H9 (cell line): ENCODE measurements at regions not wholly inside any gene's neighbourhood (a gene's known extent, or its start where the extent isn't known, plus 50 kb on each side); places are given as distances from the start of the nearest gene placed in this dataset.

Experiments
- DNase-seq: peaks from one replicate; pipeline ENCODE4 v3.0.0-alpha.2; 2017
- H2AFZ ChIP-seq: one replicate; pipeline ENCODE4 v1.6.1; 2013; ENCODE audit warnings: mild to moderate bottlenecking, low read length, control low read depth, moderate library complexity
- H2AK5ac ChIP-seq: 2 replicates; pipeline ENCODE4 v1.6.1; 2013; ENCODE audit warnings: low read length, control low read depth, mixed read lengths; ENCODE audit not compliant: insufficient read length
- H2BK120ac ChIP-seq: one replicate; pipeline ENCODE4 v1.6.1; 2013; ENCODE audit warnings: low read depth, mild to moderate bottlenecking, low read length, control low read depth, inconsistent platforms; ENCODE audit not compliant: poor library complexity, severe bottlenecking
- H2BK12ac ChIP-seq: 2 replicates; pipeline ENCODE4 v1.6.1; 2013; ENCODE audit warnings: low read length, control low read depth, mixed read lengths, low read depth; ENCODE audit not compliant: insufficient read length
- H2BK15ac ChIP-seq: 2 replicates; pipeline ENCODE4 v1.6.1; 2013; ENCODE audit warnings: low read depth, low read length, control low read depth
- H2BK20ac ChIP-seq: one replicate; pipeline ENCODE4 v1.6.1; 2013; ENCODE audit warnings: low read depth, mild to moderate bottlenecking, low read length, control low read depth, inconsistent platforms; ENCODE audit not compliant: poor library complexity, severe bottlenecking
- H2BK5ac ChIP-seq: 2 replicates; pipeline ENCODE4 v1.6.1; 2013; ENCODE audit warnings: low read length, control low read depth, mixed read lengths; ENCODE audit not compliant: insufficient read length
- H3K14ac ChIP-seq: 2 replicates; pipeline ENCODE4 v1.6.1; 2013; ENCODE audit warnings: low read length, control low read depth; ENCODE audit not compliant: insufficient read depth
- H3K18ac ChIP-seq: 2 replicates; pipeline ENCODE4 v1.6.1; 2013; ENCODE audit warnings: low read depth, mild to moderate bottlenecking, mixed read lengths, low read length, control low read depth; ENCODE audit not compliant: insufficient read length
- H3K23ac ChIP-seq: 2 replicates; pipeline ENCODE4 v1.6.1; 2013; ENCODE audit warnings: low read length, control low read depth, mixed read lengths, low read depth; ENCODE audit not compliant: insufficient read length
- H3K23me2 ChIP-seq: 2 replicates; pipeline ENCODE4 v1.6.1; 2013; ENCODE audit warnings: low read depth, mild to moderate bottlenecking, mixed read lengths, low read length, control low read depth; ENCODE audit not compliant: insufficient read length, poor library complexity, severe bottlenecking
- H3K27ac ChIP-seq: 2 replicates; pipeline ENCODE4 v1.5.1; 2013; ENCODE audit warnings: low read length, control low read depth, mixed read lengths, low read depth; ENCODE audit not compliant: insufficient read length
- H3K27me3 ChIP-seq: 2 replicates; pipeline ENCODE4 v1.6.1; 2013; ENCODE audit warnings: low read length, control low read depth, inconsistent platforms; ENCODE audit not compliant: insufficient read depth
- H3K4ac ChIP-seq: 2 replicates; pipeline ENCODE4 v1.6.1; 2013; ENCODE audit warnings: low read depth, mild to moderate bottlenecking, control low read depth, inconsistent platforms, low read length, moderate library complexity
- H3K4me1 ChIP-seq: 2 replicates; pipeline ENCODE4 v1.6.1; 2013; ENCODE audit warnings: low read length, control low read depth, inconsistent platforms; ENCODE audit not compliant: insufficient read depth
- H3K4me2 ChIP-seq: 2 replicates; pipeline ENCODE4 v1.6.1; 2013; ENCODE audit warnings: low read length, control low read depth, mixed read lengths; ENCODE audit not compliant: insufficient read length, insufficient read depth
- H3K56ac ChIP-seq: 2 replicates; pipeline ENCODE4 v1.6.1; 2013; ENCODE audit warnings: low read depth, mild to moderate bottlenecking, mixed read lengths, low read length, control low read depth; ENCODE audit not compliant: insufficient read length
- H3K79me1 ChIP-seq: 2 replicates; pipeline ENCODE4 v1.6.1; 2013; ENCODE audit warnings: low read depth, mild to moderate bottlenecking, moderate library complexity, low read length, control low read depth, inconsistent platforms; ENCODE audit not compliant: insufficient read depth, poor library complexity, severe bottlenecking
- H3K79me2 ChIP-seq: 2 replicates; pipeline ENCODE4 v1.6.1; 2013; ENCODE audit warnings: low read length, control low read depth, inconsistent platforms; ENCODE audit not compliant: insufficient read depth
- H3K9ac ChIP-seq: 2 replicates; pipeline ENCODE4 v1.6.1; 2013; ENCODE audit warnings: low read length, control low read depth, mixed read lengths; ENCODE audit not compliant: insufficient read length; ENCODE audit errors: extremely low read depth
- H3K9me3 ChIP-seq: one replicate; pipeline ENCODE4 v1.6.1; 2013; ENCODE audit warnings: low read depth, low read length, inconsistent platforms; ENCODE audit not compliant: control insufficient read depth
- H3T11ph ChIP-seq: one replicate; pipeline ENCODE4 v1.6.1; 2013; ENCODE audit warnings: mild to moderate bottlenecking, low read length, control low read depth, inconsistent platforms
- H4K20me1 ChIP-seq: one replicate; pipeline ENCODE4 v1.6.1; 2013; ENCODE audit not compliant: control insufficient read depth, insufficient read length, insufficient read depth
- H4K5ac ChIP-seq: 2 replicates; pipeline ENCODE4 v1.6.1; 2013; ENCODE audit warnings: low read depth, mild to moderate bottlenecking, mixed read lengths, low read length, control low read depth; ENCODE audit not compliant: insufficient read length
- H4K8ac ChIP-seq: replicated peaks from 2 replicates; pipeline ENCODE4 v1.6.1; 2013; ENCODE audit warnings: low read length, control low read depth, mixed read lengths, low read depth; ENCODE audit not compliant: insufficient read length
- H4K91ac ChIP-seq: 2 replicates; pipeline ENCODE4 v1.6.1; 2013; ENCODE audit warnings: low read depth, mild to moderate bottlenecking, moderate library complexity, mixed read lengths, low read length, control low read depth; ENCODE audit not compliant: insufficient read length
- H3K27ac Mint-ChIP-seq, 3 experiments: 2 replicates in 2 of 3; 3 replicates in 1 of 3; pipeline ENCODE4 v1.8.0; 2020 to 2021; ENCODE audit warnings: mixed read lengths in 3 of 3, mild to moderate bottlenecking in 1 of 3, moderate library complexity in 1 of 3
- H3K27me3 Mint-ChIP-seq: 2 replicates; pipeline ENCODE4 v1.8.0; 2021; ENCODE audit warnings: low read depth, mild to moderate bottlenecking, moderate library complexity, mixed read lengths
- H3K36me3 Mint-ChIP-seq, 3 experiments: 2 replicates in 2 of 3; 3 replicates in 1 of 3; pipeline ENCODE4 v1.8.0; 2020 to 2021; ENCODE audit warnings: low read depth in 3 of 3, mixed read lengths in 3 of 3; ENCODE audit not compliant: insufficient read depth in 1 of 3
- H3K4me1 Mint-ChIP-seq, 2 experiments: 2 replicates each; pipeline ENCODE4 v1.8.0; 2020; ENCODE audit warnings: mixed read lengths in 2 of 2
- H3K4me3 Mint-ChIP-seq, 2 experiments: 2 replicates in 1 of 2; 3 replicates in 1 of 2; pipeline ENCODE4 v1.8.0; 2020 to 2021; ENCODE audit warnings: mild to moderate bottlenecking in 2 of 2, mixed read lengths in 2 of 2, moderate library complexity in 1 of 2
- H3K9me3 Mint-ChIP-seq, 2 experiments: 2 replicates in 1 of 2; 3 replicates in 1 of 2; pipeline ENCODE4 v1.8.0; 2020; ENCODE audit warnings: mild to moderate bottlenecking in 2 of 2, mixed read lengths in 2 of 2, moderate library complexity in 1 of 2
- WGBS: extraction: QIAGEN DNeasy Blood & Tissue Kit; methylation state at CpG from one replicate; pipeline ENCODE4 v1.1.7; 2013; ENCODE audit warnings: missing lambda C conversion rate, low lambda C conversion rate, mixed read lengths; ENCODE audit not compliant: insufficient read length; ENCODE audit errors: extremely low coverage; 5-methylcytosine and 5-hydroxymethylcytosine counted together
- TF ChIP-seq, protein P1 (sequence below): fragments of 200-600 bp; sonication (generic); conservative IDR thresholded peaks from 3 replicates; pipeline ENCODE4 v1.8.0; 2021; ENCODE audit warnings: antibody characterized with exemption, mild to moderate bottlenecking

GRCh38 chr14:98037831-98038230 is 1234.2 kb downstream of the BCL11B start:
- no peak overlapping the region for H3K4ac ChIP-seq
- no CpG with 5 or more reads among the region's 7 CpGs for WGBS
- Mint-ChIP-seq H3K36me3 (peaks cover 0 to 2% (median 0%) of the 10 kb centered on the region in 3 experiments; a peak in 1 of 7 replicates), H3K27ac (no peak overlapping the region), H3K4me1 (no peaks in the 10 kb centered on the region), H3K4me3 (no peak overlapping the region), H3K27me3 (no peaks in the 10 kb centered on the region), H3K9me3 (peaks cover 2 to 4% of the 10 kb centered on the region in 2 experiments; a peak in 4 of 5 replicates)
- H2BK5ac ChIP-seq = no peak overlapping the region
- H3K4me2 ChIP-seq = no peak overlapping the region
- H3K23me2 ChIP-seq = no peaks in the 10 kb centered on the region
- no peak overlapping the region for H2BK15ac ChIP-seq
- H2BK12ac ChIP-seq = no peak overlapping the region
- H2AK5ac ChIP-seq = no peak overlapping the region
- no peaks in the 10 kb centered on the region for H3K79me1 ChIP-seq
- H2BK120ac ChIP-seq = no peak overlapping the region
- no peak overlapping the region for H2AFZ ChIP-seq
- H4K91ac ChIP-seq = no peak overlapping the region
- no peak for DNase-seq
- H3K23ac ChIP-seq = no peak overlapping the region
- H3K79me2 ChIP-seq = no peaks in the 10 kb centered on the region
- no peak overlapping the region for H2BK20ac ChIP-seq
- H3K27ac ChIP-seq = no peak overlapping the region
- H3K9ac ChIP-seq = no peak overlapping the region
- H3K18ac ChIP-seq = no peak overlapping the region
- H3K14ac ChIP-seq = no peak overlapping the region
- no peaks in the 10 kb centered on the region for H3K4me1 ChIP-seq
- H3K9me3 ChIP-seq = no peaks in the 10 kb centered on the region
- H4K5ac ChIP-seq = no peak overlapping the region
- H3K56ac ChIP-seq = no peak overlapping the region
- H4K20me1 ChIP-seq = no peaks in the 10 kb centered on the region
- H3K27me3 ChIP-seq = no peaks in the 10 kb centered on the region
- H4K8ac ChIP-seq = no peak overlapping the region
- TF ChIP-seq, protein P1, sequence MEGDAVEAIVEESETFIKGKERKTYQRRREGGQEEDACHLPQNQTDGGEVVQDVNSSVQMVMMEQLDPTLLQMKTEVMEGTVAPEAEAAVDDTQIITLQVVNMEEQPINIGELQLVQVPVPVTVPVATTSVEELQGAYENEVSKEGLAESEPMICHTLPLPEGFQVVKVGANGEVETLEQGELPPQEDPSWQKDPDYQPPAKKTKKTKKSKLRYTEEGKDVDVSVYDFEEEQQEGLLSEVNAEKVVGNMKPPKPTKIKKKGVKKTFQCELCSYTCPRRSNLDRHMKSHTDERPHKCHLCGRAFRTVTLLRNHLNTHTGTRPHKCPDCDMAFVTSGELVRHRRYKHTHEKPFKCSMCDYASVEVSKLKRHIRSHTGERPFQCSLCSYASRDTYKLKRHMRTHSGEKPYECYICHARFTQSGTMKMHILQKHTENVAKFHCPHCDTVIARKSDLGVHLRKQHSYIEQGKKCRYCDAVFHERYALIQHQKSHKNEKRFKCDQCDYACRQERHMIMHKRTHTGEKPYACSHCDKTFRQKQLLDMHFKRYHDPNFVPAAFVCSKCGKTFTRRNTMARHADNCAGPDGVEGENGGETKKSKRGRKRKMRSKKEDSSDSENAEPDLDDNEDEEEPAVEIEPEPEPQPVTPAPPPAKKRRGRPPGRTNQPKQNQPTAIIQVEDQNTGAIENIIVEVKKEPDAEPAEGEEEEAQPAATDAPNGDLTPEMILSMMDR = no peak
- H3T11ph ChIP-seq = no peak overlapping the region
